T47D (cell line): ENCODE measurements at regions not wholly inside any gene's neighbourhood (a gene's known extent, or its start where the extent isn't known, plus 50 kb on each side); places are given as distances from the start of the nearest gene placed in this dataset.
"Not testable (repeated sequence)": the region's sequence is repeated elsewhere in the genome, so short reads cannot be mapped to it uniquely, and the experiment has no call there.

Source experiments
- DNase-seq, 2 experiments: peaks; one replicate each; pipeline versions ENCODE4 v3.0.0 to v3.0.0-alpha.2; 2011 to 2012; ENCODE audit warnings: low read depth in 1 of 2, low spot score in 1 of 2
- JUND ChIP-seq: IDR thresholded peaks from 2 replicates; pipeline ENCODE4 v1.6.1; 2012; ENCODE audit warnings: low read depth
- in situ Hi-C: cut with HindIII; loops from 2 replicates; pipeline ENCODE4 v1.10.0; 2016; ENCODE audit warnings: low sequenced_read_pairs, low pct_unique_long_range_greater_than_20kb

- no peak for DNase-seq
- no peak for TF ChIP-seq JUND
- in situ Hi-C loops, result no loop called here
These were observed 836.3 kb upstream of the ACVR2A start for GRCh38 chr2:147008481-147008880.

- no peak for TF ChIP-seq JUND
- no peak for DNase-seq
- in situ Hi-C loops, result no loop called here
These were observed 838.1 kb upstream of the ACVR2A start for GRCh38 chr2:147006736-147007141.

DNA sequence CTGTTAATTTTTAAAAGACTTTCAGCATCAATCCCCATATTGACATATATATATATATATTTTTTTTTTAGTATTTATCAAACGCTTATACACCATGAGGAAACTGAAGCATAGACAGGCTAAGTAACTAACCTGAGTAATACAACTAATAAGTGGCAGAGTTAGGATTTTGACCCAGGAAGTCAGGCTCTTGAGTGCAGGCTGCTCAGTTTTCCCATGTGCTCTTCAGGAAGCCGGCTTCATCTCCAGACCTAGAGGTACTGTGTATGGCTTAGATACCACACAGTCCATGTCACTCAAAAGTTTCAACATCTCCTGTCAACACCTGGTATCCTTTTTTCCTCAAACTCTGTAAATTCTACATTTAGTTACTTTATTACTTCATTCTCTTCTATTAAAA is 841.7 kb upstream of the ACVR2A start:
- TF ChIP-seq JUND, result no peak
- no peak for DNase-seq
- in situ Hi-C loops, result no loop called here

GRCh38 chr2:147002256-147002655 is 842.6 kb upstream of the ACVR2A start:
- no peak for DNase-seq
- TF ChIP-seq JUND, result no peak
- in situ Hi-C loops, result no loop called here

- in situ Hi-C loops, result no loop called here
- no peak for DNase-seq
- no peak for TF ChIP-seq JUND
These were observed 843.8 kb upstream of the ACVR2A start for GRCh38 chr2:147001061-147001460.

GRCh38 chr2:147000151-147000550 is 844.7 kb upstream of the ACVR2A start:
- DNase-seq, in situ Hi-C loops: not testable (repeated sequence)

- TF ChIP-seq JUND, result no peak
- DNase-seq, result no peak
- in situ Hi-C loops, result no loop called here
These were observed 846.9 kb upstream of the ACVR2A start for GRCh38 chr2:146997945-146998344.

DNA sequence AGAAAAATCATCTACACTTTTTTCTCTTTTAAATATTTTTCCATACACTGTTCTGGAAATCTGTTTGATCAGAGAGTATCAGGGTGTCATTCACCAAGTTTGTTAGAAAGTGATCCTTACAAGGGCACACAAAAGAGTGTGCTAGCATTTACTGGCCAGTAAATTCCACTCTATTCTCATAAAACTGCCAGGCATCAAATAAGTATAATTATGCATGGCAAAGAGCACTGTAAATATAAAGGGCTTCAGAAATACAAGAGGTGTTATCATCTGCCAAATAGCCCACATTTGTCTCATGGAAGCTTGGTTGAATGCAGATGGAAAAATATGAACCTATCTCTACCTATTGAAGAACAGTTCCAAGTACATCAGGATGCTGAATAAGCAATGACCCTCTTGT is 847.3 kb upstream of the ACVR2A start:
- in situ Hi-C loops, result no loop called here
- TF ChIP-seq JUND, result no peak
- no peak for DNase-seq

GRCh38 chr2:146994246-146994645 is 850.6 kb upstream of the ACVR2A start:
- no peak for DNase-seq
- in situ Hi-C loops, result no loop called here
- TF ChIP-seq JUND, result no peak

- TF ChIP-seq JUND, result no peak
- in situ Hi-C loops, result no loop called here
- DNase-seq, result no peak
These were observed 852.4 kb upstream of the ACVR2A start for GRCh38 chr2:146992466-146992865.

- no peak for TF ChIP-seq JUND
- DNase-seq, result no peak
- in situ Hi-C loops, result no loop called here
These were observed 852.8 kb upstream of the ACVR2A start for GRCh38 chr2:146992057-146992456.

DNA sequence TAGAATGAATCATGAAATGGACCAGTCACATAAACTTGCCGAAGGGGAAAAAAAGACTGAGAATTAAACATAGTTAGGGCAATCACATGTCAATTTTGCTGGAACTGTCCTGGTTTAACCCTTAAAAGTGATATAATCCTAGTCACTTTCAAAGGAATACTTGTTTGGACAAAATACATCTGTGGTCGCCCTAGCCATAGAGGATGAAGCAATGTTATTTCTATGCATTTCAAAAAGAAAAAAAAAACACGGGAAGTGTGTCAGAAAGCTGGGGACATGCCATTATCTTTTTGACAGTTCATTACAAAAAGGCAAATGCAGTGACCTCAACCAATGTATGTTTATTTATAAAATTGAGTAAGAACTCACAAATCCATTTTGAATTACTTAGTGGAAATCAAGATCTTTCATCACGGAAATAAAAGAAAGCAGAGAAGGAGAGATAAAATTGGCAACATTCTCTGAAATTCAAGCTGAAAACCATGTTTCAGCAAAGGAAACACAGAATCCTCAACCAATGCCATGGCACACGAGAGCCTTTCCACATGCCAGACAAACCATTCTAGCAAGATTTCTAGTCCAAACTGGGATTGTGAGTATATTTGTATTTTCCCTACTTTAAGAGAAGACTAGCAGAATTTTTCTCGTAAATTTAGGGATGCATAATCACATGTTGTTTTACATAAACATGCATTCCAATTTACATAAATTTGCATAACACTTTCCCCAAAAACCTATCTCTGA is 854.3 kb upstream of the ACVR2A start:
- no peak for DNase-seq
- TF ChIP-seq JUND, result no peak
- in situ Hi-C loops, result no loop called here

- TF ChIP-seq JUND, result no peak
- in situ Hi-C loops, result no loop called here
- no peak for DNase-seq
These were observed 855.1 kb upstream of the ACVR2A start for GRCh38 chr2:146989741-146990140.

GRCh38 chr2:146987996-146988395 is 856.8 kb upstream of the ACVR2A start:
- in situ Hi-C loops, result no loop called here
- DNase-seq, result no peak
- no peak for TF ChIP-seq JUND
